ENCODE measurements at regions not wholly inside any gene's neighbourhood (a gene's known extent, or its start where the extent isn't known, plus 50 kb on each side); places are given as distances from the start of the nearest gene placed in this dataset.

DNA sequence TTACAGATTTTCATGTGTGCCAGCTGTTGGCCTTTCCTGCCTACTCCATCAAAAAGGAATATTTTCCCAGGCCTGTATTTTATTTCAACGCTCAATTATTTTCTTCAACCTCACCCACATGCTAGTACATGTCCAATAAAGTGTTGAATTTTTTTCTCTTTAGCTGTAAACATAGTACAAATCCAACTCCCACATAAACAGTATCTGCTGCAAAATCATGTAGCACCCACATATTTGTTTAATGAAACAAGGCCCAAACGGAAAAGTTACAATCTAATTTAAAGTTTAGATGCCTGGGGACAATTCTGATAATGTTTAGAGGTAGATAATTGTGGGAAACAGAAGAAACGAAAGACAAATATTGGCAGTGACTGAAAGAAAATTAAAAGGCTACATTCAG, 275.4 kb upstream of the ACVR2A start:
- no peaks in the 10 kb centered on the region for H3K4me1 ChIP-seq
- H3K36me3 ChIP-seq: no peaks in the 10 kb centered on the region
- no peak overlapping the region for H3K27ac ChIP-seq
- H3K4me2 ChIP-seq: no peak overlapping the region
- peaks cover 0 to 29% (median 6%) of the 10 kb centered on the region in 11 experiments; a peak in 9 of 22 replicates for H3K9me3 ChIP-seq (replicated peaks in 1 of 11)
- no peak overlapping the region for H3K9ac ChIP-seq
- no peak overlapping the region for H3K4me3 ChIP-seq
- no peak for TF ChIP-seq Cebpa-rat (IDR thresholded peaks at IDR 0.05)
- no peaks in the 10 kb centered on the region for H4K20me1 ChIP-seq
- H3K27me3 ChIP-seq: no peaks in the 10 kb centered on the region

DNA sequence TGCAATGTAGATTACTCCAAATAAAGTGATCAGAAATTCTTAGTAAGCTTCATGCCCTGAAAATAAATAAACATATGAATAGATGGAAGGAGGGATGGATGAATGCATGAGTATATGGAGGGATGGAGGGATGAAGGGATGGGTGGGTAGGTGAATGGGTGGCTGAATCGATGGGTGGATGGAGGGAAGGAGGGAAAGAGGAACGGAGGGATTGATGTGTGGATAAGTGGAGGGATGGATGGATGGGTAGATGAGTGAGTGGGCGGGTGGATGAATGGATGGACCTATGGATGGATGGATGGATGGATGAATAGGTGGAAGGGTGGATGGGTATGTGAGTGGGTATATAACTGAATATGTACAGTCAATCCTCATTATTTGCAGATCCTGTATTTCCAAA, 276.7 kb upstream of the ACVR2A start:
- no peaks in the 10 kb centered on the region for H3K36me3 ChIP-seq
- H3K27ac ChIP-seq: no peak overlapping the region
- TF ChIP-seq Cebpa-rat (IDR thresholded peaks at IDR 0.05): no peak
- H4K20me1 ChIP-seq: no peaks in the 10 kb centered on the region
- H3K9me3 ChIP-seq (replicated peaks in 1 of 11): peaks cover 0 to 28% (median 6%) of the 10 kb centered on the region in 11 experiments; a peak in 9 of 22 replicates
- no peaks in the 10 kb centered on the region for H3K27me3 ChIP-seq
- H3K4me3 ChIP-seq: no peak overlapping the region
- H3K9ac ChIP-seq: no peak overlapping the region
- H3K4me2 ChIP-seq: no peak overlapping the region
- no peaks in the 10 kb centered on the region for H3K4me1 ChIP-seq

DNA sequence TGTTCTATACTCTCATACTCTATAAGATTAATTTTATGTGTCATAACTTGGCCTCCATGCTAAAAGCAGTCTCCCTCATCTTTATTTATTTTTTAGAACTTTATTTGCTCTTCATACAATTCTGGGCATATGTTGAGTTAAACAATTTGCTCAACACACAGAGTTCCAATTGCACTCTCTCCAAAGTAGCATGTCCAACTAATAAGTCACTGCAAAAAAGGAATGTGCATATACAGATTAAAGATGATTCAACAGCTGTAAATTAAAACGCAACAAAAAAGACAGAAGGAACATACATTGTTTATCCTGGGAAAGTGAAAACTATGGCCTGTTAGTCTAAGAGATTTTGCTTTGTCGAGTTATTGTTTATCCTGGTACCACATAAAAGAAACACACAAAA, 277.7 kb upstream of the ACVR2A start:
- H3K27ac ChIP-seq: no peak overlapping the region
- no peak overlapping the region for H3K4me2 ChIP-seq
- no peaks in the 10 kb centered on the region for H4K20me1 ChIP-seq

DNA sequence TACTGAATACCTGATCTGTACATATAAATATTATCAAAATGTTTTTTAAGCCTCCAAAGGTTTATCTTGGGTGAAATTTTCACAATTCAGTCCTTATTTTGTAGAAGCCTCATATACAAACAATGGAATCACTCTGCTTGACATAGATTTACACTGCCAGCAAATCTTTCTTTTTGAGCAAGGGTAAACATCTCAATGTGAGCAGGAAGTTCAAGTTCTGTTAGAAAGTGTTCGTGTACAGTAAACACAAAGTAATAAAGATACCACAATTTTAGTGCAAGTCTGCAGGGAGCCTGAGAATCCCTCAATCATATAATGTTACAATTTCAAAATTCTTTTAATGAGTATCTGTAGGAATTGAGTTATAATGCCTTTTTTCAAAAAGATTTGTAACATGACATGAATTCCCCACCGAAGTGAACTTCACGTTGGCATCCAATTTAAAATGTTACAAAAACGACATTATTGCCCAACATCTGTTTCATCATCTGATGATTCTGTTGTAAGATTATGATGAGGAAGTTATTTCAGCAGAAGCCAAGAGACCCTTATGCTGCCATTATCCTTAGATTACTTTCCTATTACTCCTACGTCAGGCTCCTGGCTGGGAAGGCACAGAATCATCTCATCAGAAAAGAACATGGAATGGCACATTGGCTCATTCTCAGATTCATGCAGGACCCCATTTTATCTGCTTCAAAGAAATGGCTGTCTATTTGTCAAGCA, 283.9 kb upstream of the ACVR2A start:
- Histone ChIP-seq H3K27ac (no peak overlapping the region), H3K9ac (no peak overlapping the region), H3K9me3 (replicated peaks in 1 of 11) (no peaks in the 10 kb centered on the region), H4K20me1 (no peaks in the 10 kb centered on the region), H3K4me1 (no peaks in the 10 kb centered on the region), H3K4me3 (no peak overlapping the region), H3K36me3 (no peaks in the 10 kb centered on the region), H3K27me3 (no peaks in the 10 kb centered on the region), H3K4me2 (no peak overlapping the region)
- TF ChIP-seq Cebpa-rat (IDR thresholded peaks at IDR 0.05): 0 out of 22 replicates have a peak, but pooled peaks of 2 of the 11 experiments have one; percentile 12 to 26

More for the DNA sequence above, 277.7 kb upstream of the ACVR2A start:
- no peak overlapping the region for H3K9ac ChIP-seq
- no peak overlapping the region for H3K4me3 ChIP-seq
- no peaks in the 10 kb centered on the region for H3K27me3 ChIP-seq
- TF ChIP-seq Cebpa-rat (IDR thresholded peaks at IDR 0.05): no peak
- H3K36me3 ChIP-seq: no peaks in the 10 kb centered on the region
- H3K4me1 ChIP-seq: no peaks in the 10 kb centered on the region
- H3K9me3 ChIP-seq (replicated peaks in 1 of 11): peaks cover 0 to 19% (median 6%) of the 10 kb centered on the region in 11 experiments; a peak in 9 of 22 replicates

DNA sequence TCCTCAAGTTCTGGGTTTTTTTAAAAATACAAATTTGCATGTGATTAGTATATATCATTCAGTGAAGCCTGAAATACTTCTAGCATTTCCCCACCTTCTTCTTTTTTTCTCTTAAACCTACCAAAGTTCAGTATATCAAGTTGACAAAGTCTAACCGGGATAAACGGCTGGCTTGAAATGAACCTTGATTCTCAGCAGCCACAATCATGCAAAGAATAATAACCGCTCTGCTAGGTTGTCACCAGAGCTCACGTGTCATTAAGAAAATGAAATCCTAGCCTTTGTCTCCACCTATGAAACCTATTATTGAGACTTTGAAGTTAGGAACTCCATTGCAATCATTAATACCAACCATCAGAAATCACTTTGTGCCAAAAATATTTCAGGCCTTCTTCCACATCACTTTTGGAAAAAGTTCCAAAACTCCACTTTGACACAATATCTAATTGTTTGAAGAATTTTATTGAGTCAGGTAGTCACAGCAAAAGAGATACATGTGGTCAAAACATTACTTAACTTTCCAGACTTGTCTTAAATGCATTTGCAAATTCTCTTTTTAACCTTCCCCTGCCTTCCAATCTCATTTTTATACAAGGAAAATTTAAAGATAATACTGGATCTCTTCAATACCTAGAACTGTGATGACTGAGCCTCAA, 285.6 kb upstream of the ACVR2A start:
- no peak overlapping the region for H3K4me2 ChIP-seq
- no peak overlapping the region for H3K27ac ChIP-seq
- no peak overlapping the region for H3K4me3 ChIP-seq
- H3K27me3 ChIP-seq: no peaks in the 10 kb centered on the region
- peaks cover 0 to 7% (median 0%) of the 10 kb centered on the region in 11 experiments; a peak in 2 of 22 replicates for H3K9me3 ChIP-seq (replicated peaks in 1 of 11)
- no peak overlapping the region for H3K9ac ChIP-seq
- no peak for TF ChIP-seq Cebpa-rat (IDR thresholded peaks at IDR 0.05)
- H3K36me3 ChIP-seq: no peaks in the 10 kb centered on the region
- no peaks in the 10 kb centered on the region for H3K4me1 ChIP-seq
- no peaks in the 10 kb centered on the region for H4K20me1 ChIP-seq

DNA sequence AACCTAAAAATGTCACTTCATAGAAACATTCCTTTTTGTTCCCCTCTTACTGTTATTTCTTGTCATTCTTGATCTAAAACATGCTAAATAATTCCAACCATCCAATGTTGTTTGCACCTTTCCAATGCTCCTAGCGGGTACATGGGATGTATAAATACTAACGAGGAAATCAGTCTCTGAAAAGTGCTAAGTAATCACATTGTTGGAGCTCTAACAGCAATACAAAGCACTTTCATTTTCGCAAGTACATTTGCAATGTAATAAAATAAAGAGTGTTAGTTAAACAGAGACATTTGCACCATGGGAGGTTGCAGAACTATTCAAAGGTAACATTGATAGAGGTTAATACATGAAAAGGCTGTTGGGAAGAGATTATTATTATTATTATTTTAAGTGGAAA, 286.2 kb upstream of the ACVR2A start:
- TF ChIP-seq Cebpa-rat (IDR thresholded peaks at IDR 0.05): no peak

DNA sequence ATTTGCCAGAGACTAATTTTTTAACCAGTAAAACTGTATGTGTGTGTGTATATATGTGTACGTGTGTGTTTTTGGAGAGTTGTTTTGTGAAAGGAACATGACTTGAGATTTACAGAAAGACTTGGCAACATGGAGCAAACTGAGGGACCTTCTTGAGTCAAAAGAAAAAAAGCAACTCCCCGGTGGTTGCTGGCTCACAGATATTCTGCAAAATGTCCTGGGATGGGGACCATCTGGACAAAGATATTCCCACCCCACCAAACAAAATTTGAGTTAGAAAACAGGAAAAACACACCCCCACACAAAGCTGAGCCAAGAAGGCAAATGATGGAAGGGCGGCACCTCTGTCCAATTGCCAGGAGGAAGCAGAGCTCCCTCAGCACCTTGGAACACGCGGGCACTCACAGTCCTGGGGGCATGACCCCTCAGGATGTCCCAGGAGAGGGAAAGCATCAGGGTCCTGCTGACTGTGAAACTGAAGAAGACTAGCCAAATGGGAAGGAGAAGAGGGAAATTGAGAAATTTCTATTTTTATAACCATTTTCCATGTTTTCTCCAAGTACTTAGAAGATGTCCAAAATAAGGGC, 290.2 kb upstream of the ACVR2A start:
- peaks cover 0 to 7% (median 0%) of the 10 kb centered on the region in 11 experiments; a peak in 2 of 22 replicates for H3K9me3 ChIP-seq (replicated peaks in 1 of 11)
- H3K27me3 ChIP-seq: no peaks in the 10 kb centered on the region
- H3K4me3 ChIP-seq: no peak overlapping the region
- no peak overlapping the region for H3K27ac ChIP-seq
- no peak for TF ChIP-seq Cebpa-rat (IDR thresholded peaks at IDR 0.05)
- H4K20me1 ChIP-seq: no peaks in the 10 kb centered on the region
- no peaks in the 10 kb centered on the region for H3K36me3 ChIP-seq
- H3K9ac ChIP-seq: no peak overlapping the region
- H3K4me1 ChIP-seq: no peaks in the 10 kb centered on the region
- no peak overlapping the region for H3K4me2 ChIP-seq

More for the DNA sequence above, 286.2 kb upstream of the ACVR2A start:
- Histone ChIP-seq H3K9ac (no peak overlapping the region), H3K4me3 (no peak overlapping the region), H3K9me3 (replicated peaks in 1 of 11) (peaks cover 0 to 7% (median 0%) of the 10 kb centered on the region in 11 experiments; a peak in 2 of 22 replicates), H3K36me3 (no peaks in the 10 kb centered on the region), H3K27me3 (no peaks in the 10 kb centered on the region), H3K27ac (no peak overlapping the region), H4K20me1 (no peaks in the 10 kb centered on the region), H3K4me1 (no peaks in the 10 kb centered on the region), H3K4me2 (no peak overlapping the region)

DNA sequence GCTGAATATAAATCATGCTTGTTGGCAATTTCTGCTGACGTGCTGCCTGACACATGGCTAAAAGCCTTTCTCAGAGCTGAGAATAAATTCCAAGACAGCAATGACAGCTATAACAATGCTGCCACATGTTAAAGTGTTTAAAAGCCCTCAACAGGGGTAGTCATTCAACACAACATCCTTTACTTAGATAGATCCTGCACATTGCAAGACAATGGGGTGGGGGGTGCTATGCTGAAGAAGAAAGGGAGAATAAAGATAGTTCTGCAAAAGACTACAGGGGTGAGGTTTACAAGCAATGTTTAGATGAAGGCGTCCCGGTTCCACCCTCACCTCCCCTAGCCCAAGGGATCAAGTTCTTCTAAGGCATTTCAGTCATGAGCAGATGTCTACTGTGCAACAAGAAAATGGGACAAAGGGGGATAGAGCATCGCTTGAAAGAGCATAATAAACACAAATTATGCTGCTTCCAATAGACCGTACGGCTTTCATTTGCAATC, 291.0 kb upstream of the ACVR2A start:
- Histone ChIP-seq H3K36me3 (no peaks in the 10 kb centered on the region), H3K4me1 (no peaks in the 10 kb centered on the region), H4K20me1 (no peaks in the 10 kb centered on the region), H3K27me3 (no peaks in the 10 kb centered on the region), H3K9ac (no peak overlapping the region), H3K4me3 (no peak overlapping the region), H3K9me3 (replicated peaks in 1 of 11) (peaks cover 0 to 7% (median 0%) of the 10 kb centered on the region in 11 experiments; a peak in 2 of 22 replicates), H3K4me2 (no peak overlapping the region), H3K27ac (no peak overlapping the region)
- TF ChIP-seq Cebpa-rat (IDR thresholded peaks at IDR 0.05): no peak

DNA sequence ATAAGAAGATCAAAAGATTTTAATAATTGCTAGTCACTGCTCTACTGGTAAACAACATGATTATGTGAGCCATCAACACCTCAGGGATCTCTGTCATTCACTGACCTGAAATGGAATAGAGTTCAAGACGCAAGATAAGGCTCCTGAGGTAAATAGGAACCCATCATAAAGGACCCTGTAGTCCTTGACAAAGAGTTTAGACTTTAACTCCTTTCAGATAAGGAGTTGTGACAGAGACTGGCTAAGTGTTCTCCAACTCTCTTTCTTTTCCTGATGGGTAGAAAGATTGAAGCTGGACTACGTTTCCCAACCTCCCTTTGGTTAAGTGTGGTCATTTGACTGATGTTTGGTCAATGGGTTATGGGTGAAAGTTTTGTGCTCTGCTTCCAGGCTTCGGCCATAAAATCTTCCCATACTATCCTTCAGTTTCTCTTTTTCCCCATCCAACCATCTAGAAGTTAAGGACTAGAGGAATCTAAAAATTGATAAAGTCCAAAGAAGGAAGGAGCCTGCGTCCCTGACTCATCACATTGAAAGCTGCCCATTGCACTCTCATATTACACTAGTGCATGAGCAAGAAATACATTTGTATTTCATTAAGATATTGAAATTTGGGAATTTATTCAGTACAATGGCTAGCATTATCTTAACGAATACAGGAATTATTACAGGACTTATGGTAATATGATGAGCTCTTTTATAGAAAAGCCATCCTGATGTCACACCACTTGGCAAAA, 293.7 kb upstream of the ACVR2A start:
- H3K9ac ChIP-seq: no peak overlapping the region
- H4K20me1 ChIP-seq: no peaks in the 10 kb centered on the region
- no peaks in the 10 kb centered on the region for H3K27me3 ChIP-seq

More for the DNA sequence above, 293.7 kb upstream of the ACVR2A start:
- H3K27ac ChIP-seq: no peak overlapping the region
- no peak overlapping the region for H3K4me2 ChIP-seq
- peaks cover 0 to 7% (median 0%) of the 10 kb centered on the region in 11 experiments; a peak in 2 of 22 replicates for H3K9me3 ChIP-seq (replicated peaks in 1 of 11)
- TF ChIP-seq Cebpa-rat (IDR thresholded peaks at IDR 0.05): no peak
- no peak overlapping the region for H3K4me3 ChIP-seq
- no peaks in the 10 kb centered on the region for H3K4me1 ChIP-seq
- H3K36me3 ChIP-seq: no peaks in the 10 kb centered on the region
